ENCODE measurements at regions not wholly inside any gene's neighbourhood (a gene's known extent, or its start where the extent isn't known, plus 50 kb on each side); places are given as distances from the start of the nearest gene placed in this dataset.
"Not testable (repeated sequence)": the region's sequence is repeated elsewhere in the genome, so short reads cannot be mapped to it uniquely, and the experiment has no call there.

DNA sequence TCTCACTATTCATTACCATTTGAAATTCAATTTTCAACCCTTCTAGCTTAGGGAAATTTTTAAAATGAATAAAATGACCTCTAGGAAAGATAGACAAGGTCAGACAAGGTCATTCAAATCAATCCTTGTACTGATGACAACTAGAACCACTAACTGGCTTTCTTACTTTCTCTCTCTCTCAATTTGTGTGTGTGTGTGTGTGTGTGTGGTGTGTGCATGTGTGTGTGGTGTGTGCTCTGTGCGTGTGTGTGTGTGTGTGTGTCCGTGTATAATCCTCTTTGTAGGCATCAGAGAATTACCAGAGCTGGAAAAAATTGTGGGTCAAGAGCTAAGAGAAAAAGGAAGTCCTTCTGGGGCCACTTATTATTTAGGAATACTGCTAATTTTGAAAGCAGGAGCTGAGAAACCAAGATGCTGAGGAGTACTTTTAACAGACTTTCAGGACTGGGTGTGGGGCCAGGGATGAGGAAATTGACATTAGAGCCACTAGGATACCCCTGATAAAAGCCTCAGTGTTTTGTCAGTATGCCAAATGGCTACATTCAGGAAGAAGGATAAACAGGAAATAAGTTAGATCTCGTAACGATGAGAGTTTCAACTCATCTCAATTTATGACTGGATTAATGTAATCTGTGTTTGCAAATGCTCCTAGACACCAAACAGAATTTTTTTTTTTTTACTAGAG, 723.3 kb downstream of the CETN3 start:
- H3K4me3 ChIP-seq (replicated peaks in 1 of 2; ENCODE audit: low read depth in 2 of 2, low read length in 2 of 2), result no peak overlapping the region
- peak; percentile 4 to 10 for DNase-seq (ENCODE audit: low read depth in 2 of 2)
- TF ChIP-seq CTCF (IDR thresholded peaks at IDR 0.05; ENCODE audit: low read depth, low read length), result no peak

GRCh38 chr5:89676634-89677033, 732.9 kb downstream of the CETN3 start:
- no peak for DNase-seq (ENCODE audit: low read depth in 2 of 2)
- H3K4me3 ChIP-seq (replicated peaks in 1 of 2; ENCODE audit: low read depth in 2 of 2, low read length in 2 of 2), result no peak overlapping the region
- no peak for TF ChIP-seq CTCF (IDR thresholded peaks at IDR 0.05; ENCODE audit: low read depth, low read length)

DNA sequence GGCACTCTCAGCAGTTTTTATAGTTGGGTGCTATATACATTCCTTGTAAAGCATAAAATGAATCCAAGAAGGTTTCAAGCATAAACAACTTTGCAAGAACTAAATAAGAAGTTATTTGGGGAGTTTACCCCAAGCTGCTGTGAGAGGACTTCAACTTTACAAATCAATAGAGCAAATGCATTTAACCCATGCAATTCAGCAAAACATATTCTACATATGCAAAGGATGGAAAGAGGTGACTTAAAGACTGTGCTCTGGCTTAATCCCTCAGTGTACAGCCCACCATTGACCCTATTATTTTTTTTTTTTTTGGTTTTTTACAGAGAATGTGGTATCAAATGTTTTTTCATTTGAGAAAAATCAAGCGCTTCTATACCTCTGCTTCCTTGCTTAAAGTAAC, 736.5 kb downstream of the CETN3 start:
- no peak overlapping the region for H3K4me3 ChIP-seq (replicated peaks in 1 of 2; ENCODE audit: low read depth in 2 of 2, low read length in 2 of 2)
- no peak for TF ChIP-seq CTCF (IDR thresholded peaks at IDR 0.05; ENCODE audit: low read depth, low read length)
- DNase-seq (ENCODE audit: low read depth in 2 of 2), result no peak

- no peak for TF ChIP-seq CTCF (IDR thresholded peaks at IDR 0.05; ENCODE audit: low read depth, low read length)
- no peak for DNase-seq (ENCODE audit: low read depth in 2 of 2)
- H3K4me3 ChIP-seq (replicated peaks in 1 of 2; ENCODE audit: low read depth in 2 of 2, low read length in 2 of 2), result no peak overlapping the region
Measured at GRCh38 chr5:89668821-89669220, 740.7 kb downstream of the CETN3 start.

GRCh38 chr5:89662499-89662898, 747.1 kb downstream of the CETN3 start:
- no peak for TF ChIP-seq CTCF (IDR thresholded peaks at IDR 0.05; ENCODE audit: low read depth, low read length)
- H3K4me3 ChIP-seq (replicated peaks in 1 of 2; ENCODE audit: low read depth in 2 of 2, low read length in 2 of 2), result no peak overlapping the region
- no peak for DNase-seq (ENCODE audit: low read depth in 2 of 2)

- DNase-seq (ENCODE audit: low read depth in 2 of 2), result no peak
- H3K4me3 ChIP-seq (replicated peaks in 1 of 2; ENCODE audit: low read depth in 2 of 2, low read length in 2 of 2), result no peak overlapping the region
- TF ChIP-seq CTCF (IDR thresholded peaks at IDR 0.05; ENCODE audit: low read depth, low read length), result no peak
Measured at GRCh38 chr5:89638871-89639270, 755.9 kb upstream of the MEF2C start.

GRCh38 chr5:89634176-89634575, 751.2 kb upstream of the MEF2C start:
- DNase-seq (ENCODE audit: low read depth in 2 of 2), result not testable (repeated sequence)

DNA sequence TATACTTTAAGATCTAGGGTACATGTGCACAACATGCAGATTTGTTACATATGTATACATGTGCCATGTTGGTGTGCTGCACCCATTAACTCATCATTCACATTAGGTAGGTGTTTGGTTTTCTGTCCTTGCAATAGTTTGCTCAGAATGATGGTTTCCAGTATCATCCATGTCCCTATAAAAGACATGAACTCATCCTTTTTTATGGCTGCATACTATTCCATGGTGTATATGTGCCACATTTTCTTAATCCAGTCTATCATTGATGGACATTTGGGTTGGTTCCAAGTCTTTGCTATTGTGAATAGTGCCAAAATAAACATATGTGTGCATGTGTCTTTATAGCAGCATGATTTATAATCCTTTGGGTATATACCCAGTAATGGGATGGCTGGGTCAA, 747.1 kb upstream of the MEF2C start:
- DNase-seq (ENCODE audit: low read depth in 2 of 2), result not testable (repeated sequence)

More at GRCh38 chr5:89634176-89634575, 751.2 kb upstream of the MEF2C start:
- H3K4me3 ChIP-seq (replicated peaks in 1 of 2; ENCODE audit: low read depth in 2 of 2, low read length in 2 of 2), result not testable (repeated sequence)

More for the DNA sequence above, 747.1 kb upstream of the MEF2C start:
- not testable (repeated sequence) for H3K4me3 ChIP-seq (replicated peaks in 1 of 2; ENCODE audit: low read depth in 2 of 2, low read length in 2 of 2)

Measured in cardiac fibroblast (primary cell).